ENCODE measurements at regions not wholly inside any gene's neighbourhood (a gene's known extent, or its start where the extent isn't known, plus 50 kb on each side); places are given as distances from the start of the nearest gene placed in this dataset.

- TF ChIP-seq POLR2A (IDR thresholded peaks at IDR 0.05; ENCODE audit: low read length): no peak
- TF ChIP-seq GATA1 (IDR thresholded peaks at IDR 0.05; ENCODE audit: low read depth, low read length): no peak
These were observed 278.6 kb downstream of the FOXG1 start for GRCh38 chr14:29045237-29045636.
